HUDEP-2 (cell line): ENCODE measurements at regions not wholly inside any gene's neighbourhood (a gene's known extent, or its start where the extent isn't known, plus 50 kb on each side); places are given as distances from the start of the nearest gene placed in this dataset.
"Not testable (repeated sequence)": the region's sequence is repeated elsewhere in the genome, so short reads cannot be mapped to it uniquely, and the experiment has no call there.

ENCODE experiments used
- DNase-seq, 76 experiments: peaks; one replicate each; lab custom pipeline; 2025; ENCODE audit not compliant: unreplicated experiment in 76 of 76; lab: John Stamatoyannopoulos, UW

GRCh38 chr16:79994418-79994817 lies 393.9 kb upstream of the MAF start:
- DNase-seq = no peak

- DNase-seq = no peak
Observed at GRCh38 chr16:79993629-79994209, 393.2 kb upstream of the MAF start.

GRCh38 chr16:79991969-79992368 lies 391.4 kb upstream of the MAF start:
- no peak for DNase-seq

- DNase-seq = no peak
Observed at GRCh38 chr16:79988721-79989220, 388.2 kb upstream of the MAF start.

GRCh38 chr16:79988089-79988488 lies 387.6 kb upstream of the MAF start:
- no peak for DNase-seq

- no peak for DNase-seq
Observed at GRCh38 chr16:79986352-79986751, 385.8 kb upstream of the MAF start.

- no peak for DNase-seq
Observed at GRCh38 chr16:79985606-79986005, 385.1 kb upstream of the MAF start.

- not testable (repeated sequence) for DNase-seq
Observed at GRCh38 chr16:79984149-79984548, 383.6 kb upstream of the MAF start.

- no peak for DNase-seq
Observed at GRCh38 chr16:79982862-79983261, 382.3 kb upstream of the MAF start.

- no peak for DNase-seq
Observed at GRCh38 chr16:79982361-79982760, 381.8 kb upstream of the MAF start.

- DNase-seq = no peak
Observed at GRCh38 chr16:79981814-79982213, 381.3 kb upstream of the MAF start.

- no peak for DNase-seq
Observed at GRCh38 chr16:79980650-79981521, 380.3 kb upstream of the MAF start.

- no peak for DNase-seq
Observed at GRCh38 chr16:79977940-79978836, 377.7 kb upstream of the MAF start.

- no peak for DNase-seq
Observed at GRCh38 chr16:79973320-79973719, 372.8 kb upstream of the MAF start.

- peak in 12 of 76 experiments; percentile 1 to 42 (median 17) for DNase-seq
Observed at GRCh38 chr16:79972053-79972704, 371.6 kb upstream of the MAF start.

GRCh38 chr16:79971237-79971572 lies 370.7 kb upstream of the MAF start:
- no peak for DNase-seq

GRCh38 chr16:79970551-79971236 lies 370.2 kb upstream of the MAF start:
- DNase-seq = peak in 41 of 76 experiments; percentile 1 to 68 (median 30)

GRCh38 chr16:79970087-79970486 lies 369.6 kb upstream of the MAF start:
- DNase-seq = no peak

GRCh38 chr16:79969458-79969857 lies 368.9 kb upstream of the MAF start:
- DNase-seq = no peak

- DNase-seq = no peak
Observed at GRCh38 chr16:79966226-79966625, 365.7 kb upstream of the MAF start.
